ENCODE measurements at regions not wholly inside any gene's neighbourhood (a gene's known extent, or its start where the extent isn't known, plus 50 kb on each side); places are given as distances from the start of the nearest gene placed in this dataset.

DNA sequence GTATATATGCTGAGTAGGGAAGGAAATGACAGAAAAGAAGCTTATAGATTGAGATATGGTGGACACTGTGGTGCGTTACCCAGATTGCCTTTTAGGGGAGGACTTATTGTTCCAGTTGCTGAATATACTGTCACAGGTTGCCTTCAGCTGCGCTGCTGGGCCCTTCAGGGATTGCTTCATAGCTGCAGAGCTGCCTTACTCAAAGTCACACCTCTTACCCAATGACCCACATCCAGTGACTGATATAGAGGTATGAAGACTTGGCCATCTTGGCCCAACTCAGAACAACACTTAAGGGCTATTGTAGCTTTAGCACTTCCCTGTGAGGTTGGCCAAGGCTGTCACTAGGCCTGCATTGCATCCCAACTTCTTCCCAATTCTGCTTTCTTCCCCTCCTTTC is 63.4 kb upstream of the TMEM164 start:
- no peaks in the 10 kb centered on the region for H3K27me3 ChIP-seq (ENCODE audit: insufficient read depth, low read depth)
- H3K36me3 ChIP-seq (ENCODE audit: low read depth): no peaks in the 10 kb centered on the region
- H3K79me2 ChIP-seq (ENCODE audit: low read depth): no peaks in the 10 kb centered on the region
- no peaks in the 10 kb centered on the region for H3K9me3 ChIP-seq (ENCODE audit: insufficient read depth, low read depth)
- H4K20me1 ChIP-seq (ENCODE audit: insufficient read depth): no peaks in the 10 kb centered on the region
- H3F3A ChIP-seq (ENCODE audit: insufficient read depth, low read depth): no peaks in the 10 kb centered on the region
- H3K4me2 ChIP-seq: no peak overlapping the region
- H2AFZ ChIP-seq: no peak overlapping the region
- DNase-seq: no peak
- 0 out of 2 replicates have a peak, but pooled peaks cover 4% of the 10 kb centered on the region for H3K9me2 ChIP-seq (ENCODE audit: insufficient read depth)
- no peak overlapping the region for H3K4me3 ChIP-seq
- TF ChIP-seq CTCF (conservative IDR thresholded peaks at IDR 0.05) (no peak), EZH2 (IDR thresholded peaks at IDR 0.05; ENCODE audit: low read depth) (no peak)
- intact Hi-C loops (cut with micrococcal nuclease; ENCODE audit: unreplicated experiment): no loop called here
- no peaks in the 10 kb centered on the region for H3K4me1 ChIP-seq (replicated peaks; ENCODE audit: insufficient read depth)
- BruUV-seq (replicated peaks): no TSS peak
- POLR2A ChIA-PET (ENCODE audit: unreplicated experiment): no interaction called here
- H3K27ac ChIP-seq: no peak overlapping the region
- CTCF ChIA-PET: no interaction called here

GRCh38 chrX:109940411-109940810 is 62.5 kb upstream of the TMEM164 start:
- Histone ChIP-seq H2AFZ (no peak overlapping the region), H3K36me3 (ENCODE audit: low read depth) (no peaks in the 10 kb centered on the region), H3K27ac (no peak overlapping the region), H3K79me2 (ENCODE audit: low read depth) (no peaks in the 10 kb centered on the region), H3K9me3 (ENCODE audit: insufficient read depth, low read depth) (no peaks in the 10 kb centered on the region), H3K4me1 (replicated peaks; ENCODE audit: insufficient read depth) (no peaks in the 10 kb centered on the region), H3K4me2 (no peak overlapping the region), H3K9me2 (ENCODE audit: insufficient read depth) (0 out of 2 replicates have a peak, but pooled peaks cover 4% of the 10 kb centered on the region), H3K27me3 (ENCODE audit: insufficient read depth, low read depth) (no peaks in the 10 kb centered on the region), H4K20me1 (ENCODE audit: insufficient read depth) (no peaks in the 10 kb centered on the region), H3F3A (ENCODE audit: insufficient read depth, low read depth) (no peaks in the 10 kb centered on the region), H3K4me3 (no peak overlapping the region)
- no TSS peak for BruUV-seq (replicated peaks)
- ChIA-PET CTCF (no interaction called here), POLR2A (ENCODE audit: unreplicated experiment) (no interaction called here)
- DNase-seq: no peak
- intact Hi-C loops (cut with micrococcal nuclease; ENCODE audit: unreplicated experiment): no loop called here
- no peak for TF ChIP-seq CTCF (conservative IDR thresholded peaks at IDR 0.05)
- no peak for TF ChIP-seq EZH2 (IDR thresholded peaks at IDR 0.05; ENCODE audit: low read depth)

GRCh38 chrX:109943092-109943739 is 59.7 kb upstream of the TMEM164 start:
- ChIA-PET CTCF (no interaction called here), POLR2A (ENCODE audit: unreplicated experiment) (no interaction called here)
- H3K27ac ChIP-seq: no peak overlapping the region
- H3K27me3 ChIP-seq (ENCODE audit: insufficient read depth, low read depth): no peaks in the 10 kb centered on the region
- H3K4me2 ChIP-seq: no peak overlapping the region
- BruUV-seq (replicated peaks): no TSS peak
- no peaks in the 10 kb centered on the region for H3K4me1 ChIP-seq (replicated peaks; ENCODE audit: insufficient read depth)
- H3K79me2 ChIP-seq (ENCODE audit: low read depth): no peaks in the 10 kb centered on the region
- intact Hi-C loops (cut with micrococcal nuclease; ENCODE audit: unreplicated experiment): no loop called here
- no peak for DNase-seq
- no peaks in the 10 kb centered on the region for H4K20me1 ChIP-seq (ENCODE audit: insufficient read depth)
- no peak overlapping the region for H3K4me3 ChIP-seq
- TF ChIP-seq EZH2 (IDR thresholded peaks at IDR 0.05; ENCODE audit: low read depth): no peak
- no peak for TF ChIP-seq CTCF (conservative IDR thresholded peaks at IDR 0.05)
- H3F3A ChIP-seq (ENCODE audit: insufficient read depth, low read depth): no peaks in the 10 kb centered on the region
- no peaks in the 10 kb centered on the region for H3K9me2 ChIP-seq (ENCODE audit: insufficient read depth)
- no peaks in the 10 kb centered on the region for H3K36me3 ChIP-seq (ENCODE audit: low read depth)
- no peaks in the 10 kb centered on the region for H3K9me3 ChIP-seq (ENCODE audit: insufficient read depth, low read depth)
- H2AFZ ChIP-seq: no peak overlapping the region
